Neural cell (in vitro differentiated cells): ENCODE measurements at regions not wholly inside any gene's neighbourhood (a gene's known extent, or its start where the extent isn't known, plus 50 kb on each side); places are given as distances from the start of the nearest gene placed in this dataset.

Source experiments
- CTCF ChIP-seq: fragments of 450-650 bp; IDR thresholded peaks from 2 replicates; pipeline ENCODE4 v1.5.1; 2014; ENCODE audit warnings: antibody characterized with exemption, mild to moderate bottlenecking, moderate library complexity; ENCODE audit not compliant: poor library complexity, severe bottlenecking
- EP300 ChIP-seq: fragments of 450-650 bp; conservative IDR thresholded peaks from 2 replicates; pipeline ENCODE4 v1.6.1; 2014; ENCODE audit warnings: antibody characterized with exemption, mild to moderate bottlenecking, moderate library complexity; ENCODE audit not compliant: poor library complexity, severe bottlenecking
- MXI1 ChIP-seq: fragments of 450-650 bp; conservative IDR thresholded peaks from 2 replicates; pipeline ENCODE4 v1.6.1; 2014; ENCODE audit warnings: antibody characterized with exemption, mild to moderate bottlenecking; ENCODE audit not compliant: poor library complexity, severe bottlenecking

- TF ChIP-seq CTCF (no peak), EP300 (no peak), MXI1 (no peak)
These were observed 130.7 kb downstream of the ASB1 start for GRCh38 chr2:238557431-238557830.
